ENCODE measurements at regions not wholly inside any gene's neighbourhood (a gene's known extent, or its start where the extent isn't known, plus 50 kb on each side); places are given as distances from the start of the nearest gene placed in this dataset.

DNA sequence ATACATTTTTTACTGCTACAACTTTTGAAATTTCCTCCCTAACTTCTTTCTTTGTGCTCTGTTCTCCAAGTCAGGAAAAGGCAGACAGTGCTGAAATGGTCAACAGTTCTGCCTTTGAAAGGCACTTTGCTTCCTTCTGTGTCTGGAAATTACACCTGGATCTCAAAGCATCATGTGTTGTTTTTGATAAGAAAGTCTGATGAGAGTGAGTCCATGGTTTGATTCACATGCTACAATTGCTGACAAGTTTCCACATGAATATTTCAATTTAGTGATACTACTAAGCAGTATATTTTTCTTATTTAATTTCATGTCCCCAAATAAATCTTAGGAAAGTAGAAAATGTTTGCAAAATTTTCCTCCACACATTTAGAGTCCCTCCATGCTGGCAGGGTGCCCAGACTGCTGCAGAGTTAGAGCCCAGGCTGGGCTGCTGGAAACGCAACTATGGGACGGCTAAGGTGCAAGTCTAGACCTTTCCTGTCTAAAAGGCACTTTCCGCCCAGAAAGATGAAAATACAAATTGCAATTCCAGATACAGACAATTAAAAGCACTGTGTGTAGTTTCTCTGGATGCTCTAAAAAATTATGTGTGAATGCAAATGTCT lies 96.6 kb upstream of the RUNX1 start:
- TF ChIP-seq POLR2A (IDR thresholded peaks at IDR 0.05; ENCODE audit: low read length): no peak
- TF ChIP-seq GATA1 (IDR thresholded peaks at IDR 0.05; ENCODE audit: low read depth, low read length): no peak

Data from erythroblast (primary cell).